HG02798 (cell line): ENCODE measurements at regions not wholly inside any gene's neighbourhood (a gene's known extent, or its start where the extent isn't known, plus 50 kb on each side); places are given as distances from the start of the nearest gene placed in this dataset.
"Not testable (repeated sequence)": the region's sequence is repeated elsewhere in the genome, so short reads cannot be mapped to it uniquely, and the experiment has no call there.

Experiments used
- ATAC-seq: cut with Tn5 transposase; IDR thresholded peaks from one replicate; pipeline ENCODE4 v1.9.1; 2021; ENCODE audit warnings: mild to moderate bottlenecking; ENCODE audit not compliant: unreplicated experiment, poor library complexity

GRCh38 chr14:105995011-105995710 lies 468.8 kb downstream of the TMEM121 start:
- ATAC-seq: not testable (repeated sequence)

- ATAC-seq: not testable (repeated sequence)
Measured at GRCh38 chr14:105998597-105998996, 472.2 kb downstream of the TMEM121 start.

GRCh38 chr14:105999361-106000028 lies 473.1 kb downstream of the TMEM121 start:
- ATAC-seq: no peak

- not testable (repeated sequence) for ATAC-seq
Measured at GRCh38 chr14:106000029-106000511, 473.7 kb downstream of the TMEM121 start.

DNA sequence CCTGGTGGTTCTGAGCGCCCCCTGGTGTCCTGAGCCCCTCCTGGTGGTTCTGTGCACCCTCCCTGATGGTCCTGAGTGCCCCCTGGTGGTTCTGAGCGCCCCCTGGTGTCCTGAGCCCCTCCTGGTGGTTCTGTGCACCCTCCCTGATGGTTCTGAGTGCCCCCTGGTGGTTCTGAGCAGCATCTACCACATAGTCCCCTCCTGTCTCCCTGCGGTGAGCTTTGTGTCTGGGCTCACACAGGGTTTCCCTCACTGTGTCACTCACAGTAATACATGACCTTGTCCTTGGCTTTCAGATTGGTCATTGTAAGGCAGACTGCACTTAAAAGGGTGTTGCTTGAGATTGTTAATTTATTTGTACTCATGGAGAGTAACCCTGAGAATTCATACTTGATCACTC lies 474.9 kb downstream of the TMEM121 start:
- ATAC-seq: not testable (repeated sequence)

DNA sequence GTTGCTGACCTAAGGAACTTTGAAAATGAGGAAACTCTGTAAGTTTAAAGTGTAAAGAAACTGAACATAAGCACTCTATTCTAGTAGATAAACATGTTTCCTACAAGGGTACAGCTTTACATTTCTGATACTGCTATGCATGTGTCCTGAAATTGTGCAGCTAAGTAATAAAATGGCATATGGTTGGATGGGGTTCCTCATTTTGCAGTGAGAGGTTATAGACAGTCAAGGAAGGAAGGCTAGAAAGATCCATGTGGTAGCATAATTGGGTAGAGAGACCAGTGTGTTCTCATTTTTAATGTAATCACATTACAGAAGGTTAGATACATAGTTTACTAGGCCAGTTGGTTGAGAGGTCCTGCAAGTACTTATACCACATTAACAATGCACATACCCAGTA lies 477.0 kb downstream of the TMEM121 start:
- no peak for ATAC-seq

DNA sequence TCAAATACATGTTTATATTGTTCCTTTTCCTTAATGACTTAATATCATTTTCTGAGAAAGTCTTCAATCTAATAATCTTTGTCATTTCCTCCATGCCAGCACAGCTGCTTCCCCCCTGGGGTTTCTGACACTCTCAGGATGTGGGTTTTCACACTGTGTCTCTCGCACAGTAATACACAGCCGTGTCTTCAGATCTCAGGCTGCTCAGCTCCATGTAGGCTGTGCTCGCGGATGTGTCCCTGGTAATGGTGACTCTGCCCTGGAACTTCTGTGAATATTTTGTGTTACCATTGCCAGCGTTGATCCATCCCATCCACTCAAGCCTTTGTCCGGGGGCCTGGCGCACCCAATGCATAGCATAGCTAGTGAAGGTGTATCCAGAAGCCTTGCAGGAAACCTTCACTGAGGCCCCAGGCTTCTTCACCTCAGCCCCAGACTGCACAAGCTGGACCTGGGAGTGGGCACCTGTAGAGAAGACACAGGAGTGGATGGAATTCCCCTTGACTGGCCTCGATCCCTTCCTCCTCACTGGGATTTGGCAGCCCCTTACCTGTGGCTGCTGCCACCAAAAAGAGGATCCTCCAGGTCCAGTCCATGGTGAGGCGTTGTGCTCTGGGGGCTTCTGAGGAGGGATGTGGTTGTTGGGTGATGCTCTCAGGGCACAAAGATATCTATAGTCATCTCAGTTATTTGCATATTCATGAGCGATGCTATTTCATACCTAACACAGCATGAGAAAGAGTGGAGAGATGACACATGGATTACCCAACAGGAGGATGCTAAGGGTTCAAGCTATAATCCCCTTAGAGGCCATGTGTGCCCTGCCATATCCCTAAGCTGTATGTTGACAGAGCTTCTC lies 478.8 kb downstream of the TMEM121 start:
- not testable (repeated sequence) for ATAC-seq

GRCh38 chr14:106006043-106006442 lies 479.7 kb downstream of the TMEM121 start:
- not testable (repeated sequence) for ATAC-seq

DNA sequence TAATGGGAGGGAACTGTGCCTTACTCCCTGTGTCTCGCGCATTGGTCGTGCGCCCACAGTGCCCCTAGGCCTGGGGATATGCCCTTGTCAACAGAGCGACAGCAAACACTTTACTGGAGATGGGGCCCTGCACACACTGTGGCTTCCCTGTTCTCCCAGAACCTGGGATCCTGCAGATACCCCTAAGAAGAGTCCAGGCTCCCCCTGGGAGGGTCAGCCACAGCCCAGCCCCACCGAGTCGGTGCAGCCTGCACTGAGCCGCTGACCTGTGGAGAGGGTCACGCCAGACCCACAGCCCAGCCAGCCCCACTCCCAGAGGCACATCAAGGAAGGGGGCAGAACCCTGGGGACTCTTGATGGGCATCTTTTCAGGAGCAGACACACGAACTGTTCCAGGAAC lies 480.3 kb downstream of the TMEM121 start:
- not testable (repeated sequence) for ATAC-seq

GRCh38 chr14:106010783-106011182 lies 484.4 kb downstream of the TMEM121 start:
- no peak for ATAC-seq

- ATAC-seq: not testable (repeated sequence)
Measured at GRCh38 chr14:106011631-106012360, 485.4 kb downstream of the TMEM121 start.

GRCh38 chr14:106012361-106012725 lies 486.0 kb downstream of the TMEM121 start:
- not testable (repeated sequence) for ATAC-seq

DNA sequence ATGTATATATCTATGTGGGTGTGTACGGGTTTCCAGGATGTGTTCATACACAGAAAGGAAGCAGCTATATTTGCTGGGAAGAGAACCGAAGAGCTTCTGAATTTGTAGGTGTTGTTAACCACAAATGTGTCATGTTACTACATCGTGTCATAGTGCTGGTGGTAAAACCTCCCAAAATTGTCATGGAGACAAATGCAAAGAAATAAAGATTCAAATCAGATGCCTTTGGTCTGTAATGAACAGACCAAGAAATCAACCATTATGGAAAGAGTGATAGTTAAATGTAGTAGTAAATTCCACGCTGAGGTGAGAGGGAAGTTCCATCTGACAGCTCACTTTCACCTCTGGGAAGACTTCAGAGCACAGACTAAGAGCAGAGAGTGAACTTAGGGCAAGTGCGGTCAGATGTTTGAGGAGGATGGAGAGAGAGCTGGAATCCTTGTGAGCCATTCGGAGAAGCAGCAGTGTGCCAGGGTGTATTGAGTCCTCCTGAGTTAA lies 487.5 kb downstream of the TMEM121 start:
- ATAC-seq: no peak

- ATAC-seq: not testable (repeated sequence)
Measured at GRCh38 chr14:106017952-106018351, 491.6 kb downstream of the TMEM121 start.

DNA sequence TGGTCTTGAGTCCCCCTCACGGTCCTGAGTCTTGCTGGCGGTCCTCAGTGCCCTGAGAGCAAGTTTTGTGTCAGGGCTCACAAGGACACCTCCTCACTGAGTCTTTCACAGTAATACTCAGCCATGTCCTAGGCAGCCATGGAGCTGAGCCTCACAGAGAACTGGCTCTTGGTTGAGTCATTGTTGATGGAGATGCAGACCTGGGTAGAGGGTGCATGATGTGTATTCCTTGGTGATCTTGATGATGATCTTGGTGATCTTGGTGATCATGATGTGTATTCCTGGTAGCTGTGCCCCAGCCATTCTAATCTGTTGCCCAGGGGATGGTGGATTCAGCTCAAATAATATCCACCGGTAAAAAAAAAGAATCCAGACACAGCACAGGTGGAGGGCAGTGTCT lies 495.4 kb downstream of the TMEM121 start:
- ATAC-seq: no peak

DNA sequence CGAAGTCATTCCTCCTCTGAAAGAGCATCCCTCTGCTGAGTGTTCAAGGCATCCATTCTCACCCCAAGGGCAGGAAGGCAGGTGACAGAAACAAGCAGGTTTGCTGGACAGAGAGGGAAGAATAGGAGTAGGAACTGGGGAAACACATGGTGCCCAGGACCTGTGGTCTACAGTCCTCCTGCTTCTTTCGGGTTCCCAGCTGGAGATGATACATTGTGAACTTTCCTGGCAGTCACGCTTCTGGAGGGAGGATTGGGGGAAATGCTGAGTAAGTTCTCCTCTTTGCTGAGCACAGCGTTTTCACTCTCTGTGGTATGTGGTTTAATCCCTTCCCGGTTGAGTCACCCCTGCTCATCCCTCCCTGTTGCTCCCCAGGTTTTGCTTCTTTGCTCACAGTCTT lies 496.3 kb downstream of the TMEM121 start:
- not testable (repeated sequence) for ATAC-seq

DNA sequence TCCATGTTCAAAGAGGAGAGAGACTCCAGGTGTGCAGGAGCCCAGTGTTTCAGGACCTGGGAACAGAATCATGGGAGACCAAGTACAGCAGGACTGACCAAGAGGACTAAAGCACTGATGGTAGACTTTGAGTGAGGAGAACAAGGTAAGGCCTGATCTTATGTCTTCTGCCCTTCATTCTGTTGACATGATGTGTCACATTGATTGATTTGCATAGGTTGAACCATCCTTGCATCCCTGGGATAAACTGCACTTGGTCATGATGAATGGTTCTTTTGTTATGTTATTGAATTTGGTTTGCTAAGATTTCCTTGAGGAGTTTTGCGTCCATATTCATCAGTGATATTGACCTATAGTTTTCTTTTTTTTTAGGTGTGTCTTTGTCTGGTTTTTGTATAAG lies 497.0 kb downstream of the TMEM121 start:
- ATAC-seq: no peak

DNA sequence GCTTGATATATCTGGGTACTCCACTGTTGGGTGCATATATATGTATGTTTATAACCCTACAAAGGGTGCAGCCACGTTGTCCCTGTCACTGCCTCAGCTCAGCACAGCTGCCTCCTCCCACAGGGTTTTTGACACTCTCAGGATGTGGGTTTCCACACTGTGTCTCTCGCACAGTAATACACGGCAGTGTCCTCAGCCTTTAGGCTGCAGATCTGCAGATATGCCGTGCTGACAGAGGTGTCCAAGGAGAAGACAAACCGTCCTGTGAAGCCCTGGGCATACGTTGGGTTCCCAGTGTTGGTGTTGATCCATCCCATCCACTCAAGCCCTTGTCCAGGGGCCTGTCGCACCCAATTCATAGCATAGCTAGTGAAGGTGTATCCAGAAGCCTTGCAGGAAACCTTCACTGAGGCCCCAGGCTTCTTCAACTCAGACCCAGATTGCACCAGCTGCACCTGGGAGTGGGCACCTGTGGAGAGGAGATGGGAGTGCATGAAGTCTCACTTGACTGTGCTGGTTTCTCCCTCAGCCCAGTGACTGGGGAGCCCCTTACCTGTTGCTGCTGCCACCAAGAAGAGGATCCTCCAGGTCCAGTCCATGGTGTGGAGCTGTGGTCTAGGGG lies 498.7 kb downstream of the TMEM121 start:
- ATAC-seq: no peak

- no peak for ATAC-seq
Measured at GRCh38 chr14:106026026-106026425, 499.6 kb downstream of the TMEM121 start.

DNA sequence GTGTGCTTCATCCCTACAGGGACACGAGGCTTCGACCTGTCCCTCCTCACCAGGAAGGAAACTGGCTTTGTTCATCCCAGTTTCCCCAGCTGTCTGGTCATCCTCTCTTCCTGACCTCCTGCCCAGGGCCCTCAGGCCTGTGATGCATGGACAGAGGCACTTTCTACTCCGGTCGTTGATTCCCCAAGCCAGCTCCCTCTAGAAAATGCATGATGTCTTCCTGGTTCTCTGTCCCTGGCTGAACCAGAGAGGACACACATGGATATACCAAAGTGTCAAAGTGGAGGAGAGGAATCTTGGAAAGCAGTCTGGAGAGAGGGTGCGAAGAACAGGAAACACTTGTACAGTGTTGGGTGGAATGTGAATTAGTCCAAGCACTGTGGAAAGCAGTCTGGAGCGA lies 501.4 kb downstream of the TMEM121 start:
- not testable (repeated sequence) for ATAC-seq
